CD4-positive, alpha-beta memory T cell (primary cell): ENCODE measurements at regions not wholly inside any gene's neighbourhood (a gene's known extent, or its start where the extent isn't known, plus 50 kb on each side); places are given as distances from the start of the nearest gene placed in this dataset.
A peak's percentile ranks its signal among the peaks of the same experiment; 100 is the strongest.

ENCODE experiments used
- CTCF ChIA-PET: fragments of 350-600 bp; sonication (Branson Sonifier 250); formaldehyde crosslinking; loops from one replicate; lab custom pipeline; 2021; ENCODE audit warnings: inconsistent platforms; ENCODE audit not compliant: partially characterized antibody; lab: Charles Lee
- POLR2A ChIA-PET: fragments of 350-600 bp; sonication (Branson Sonifier 250); formaldehyde crosslinking; loops from one replicate; lab custom pipeline; 2021; ENCODE audit not compliant: partially characterized antibody; lab: Charles Lee
- DNase-seq, 5 donors: peaks; one replicate each; pipeline versions ENCODE4 v3.0.0 to v3.0.0-alpha.2; 2020 to 2022; ENCODE audit warnings: mixed read lengths in 1 of 5
- H3K27ac ChIP-seq: one replicate; pipeline ENCODE4 v1.7.0; 2013; ENCODE audit warnings: low read depth, low read length
- H3K27me3 ChIP-seq: 2 replicates; pipeline ENCODE4 v1.7.0; 2013; ENCODE audit warnings: mild to moderate bottlenecking, low read length, moderate library complexity; ENCODE audit not compliant: insufficient read depth
- H3K36me3 ChIP-seq: 2 replicates; pipeline ENCODE4 v1.7.0; 2013; ENCODE audit warnings: mild to moderate bottlenecking, low read length, moderate library complexity; ENCODE audit not compliant: insufficient read depth
- H3K4me1 ChIP-seq: 2 replicates; pipeline ENCODE4 v1.7.0; 2013; ENCODE audit warnings: mild to moderate bottlenecking, low read length, moderate library complexity; ENCODE audit not compliant: insufficient read depth
- H3K4me3 ChIP-seq, 2 donors: one replicate each; pipeline ENCODE4 v1.7.0; 2013; ENCODE audit warnings: low read length in 2 of 2, mild to moderate bottlenecking in 1 of 2
- H3K9me3 ChIP-seq, 2 donors: one replicate each; pipeline ENCODE4 v1.7.0; 2013; ENCODE audit warnings: low read length in 2 of 2, control low read depth in 1 of 2; ENCODE audit not compliant: control insufficient read depth in 1 of 2
- H3K27ac Mint-ChIP-seq, 7 donors: one replicate each; pipeline ENCODE4 v1.8.0; 2020 to 2021; ENCODE audit warnings: mixed read lengths in 7 of 7, mild to moderate bottlenecking in 6 of 7, inconsistent platforms in 3 of 7, moderate library complexity in 3 of 7
- H3K27me3 Mint-ChIP-seq, 2 donors: one replicate each; pipeline ENCODE4 v1.8.0; 2020 to 2021; ENCODE audit warnings: mixed read lengths in 2 of 2
- H3K36me3 Mint-ChIP-seq, 2 donors: one replicate each; pipeline ENCODE4 v1.8.0; 2020 to 2021; ENCODE audit warnings: mixed read lengths in 2 of 2, inconsistent platforms in 1 of 2, mild to moderate bottlenecking in 1 of 2
- H3K4me1 Mint-ChIP-seq, 4 donors: one replicate each; pipeline ENCODE4 v1.8.0; 2020 to 2021; ENCODE audit warnings: mixed read lengths in 4 of 4, mild to moderate bottlenecking in 1 of 4
- H3K4me3 Mint-ChIP-seq, 8 donors: one replicate each; pipeline ENCODE4 v1.8.0; 2020 to 2021; ENCODE audit warnings: mixed read lengths in 8 of 8, mild to moderate bottlenecking in 7 of 8, moderate library complexity in 6 of 8, inconsistent platforms in 3 of 8
- H3K9me3 Mint-ChIP-seq, 8 donors: one replicate each; pipeline ENCODE4 v1.8.0; 2020 to 2021; ENCODE audit warnings: mixed read lengths in 8 of 8, mild to moderate bottlenecking in 5 of 8, inconsistent platforms in 3 of 8, moderate library complexity in 1 of 8
- intact Hi-C: fragments of 100-400 bp; cut with micrococcal nuclease; formaldehyde crosslinking; loops from one replicate; pipeline ENCODE4 v1.15.1; 2023

DNA sequence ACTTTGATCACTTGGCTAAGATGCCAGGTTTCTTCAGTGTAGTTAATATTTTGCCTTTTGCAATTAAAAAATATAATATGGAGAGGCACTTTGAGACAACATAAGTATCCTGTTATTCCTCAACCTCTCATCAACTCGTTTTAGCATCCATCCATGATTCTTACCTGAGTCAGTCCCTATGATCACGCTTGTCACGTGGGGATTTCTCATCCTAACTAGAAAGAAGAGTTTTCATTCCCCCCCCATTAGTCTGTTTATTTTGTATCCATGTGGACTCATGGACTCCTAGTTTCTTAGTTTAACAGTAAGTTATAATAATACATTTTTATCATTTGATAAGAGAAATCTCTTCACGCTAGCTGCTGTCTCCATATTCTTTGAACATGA lies 110.3 kb downstream of the SLC25A47 start:
- ChIA-PET POLR2A (no interaction called here), CTCF (no interaction called here)
- Histone ChIP-seq H3K36me3 (no peaks in the 10 kb centered on the region), H3K4me3 (no peak overlapping the region), H3K27ac (no peak overlapping the region), H3K4me1 (peaks cover 3% of the 10 kb centered on the region), H3K27me3 (no peaks in the 10 kb centered on the region), H3K9me3 (no peaks in the 10 kb centered on the region)
- Mint-ChIP-seq H3K4me3 (no peak overlapping the region), H3K27me3 (no peaks in the 10 kb centered on the region), H3K4me1 (peaks cover 1 to 11% (median 6%) of the 10 kb centered on the region in 4 donors), H3K9me3 (no peaks in the 10 kb centered on the region), H3K27ac (no peak overlapping the region), H3K36me3 (peaks cover 0 to 14% of the 10 kb centered on the region in 2 donors)
- DNase-seq, result no peak
- intact Hi-C loops, result no loop called here

DNA sequence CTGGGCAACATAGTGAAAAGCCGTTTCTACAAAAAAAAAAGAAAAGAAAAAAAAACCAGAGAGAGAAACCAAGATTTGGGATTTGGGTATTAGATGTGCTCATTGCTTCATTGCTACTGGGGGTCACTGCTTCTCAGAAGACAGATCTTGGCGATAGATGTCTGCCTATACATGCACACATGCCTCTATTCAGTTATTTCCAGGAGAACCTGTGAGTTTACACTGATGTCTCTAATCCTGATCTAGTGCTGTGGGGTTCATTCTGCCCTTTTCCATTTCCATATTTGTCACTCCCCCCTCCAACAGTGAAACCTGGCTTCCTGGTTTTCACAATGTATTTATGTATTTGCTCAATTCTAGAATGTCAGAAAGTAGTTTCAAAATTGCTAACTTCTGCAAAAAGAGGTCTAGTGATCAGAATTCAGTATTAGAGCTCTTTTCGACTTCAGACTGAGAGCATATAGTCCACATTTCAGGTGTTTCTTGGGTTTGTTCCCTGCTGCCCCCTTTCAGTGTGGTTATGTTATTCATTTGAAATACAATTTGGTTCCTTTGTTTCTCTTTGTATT lies 111.0 kb downstream of the SLC25A47 start:
- Mint-ChIP-seq H3K27me3 (no peaks in the 10 kb centered on the region), H3K27ac (no peak overlapping the region), H3K36me3 (peaks cover 0 to 7% of the 10 kb centered on the region in 2 donors), H3K4me3 (no peak overlapping the region), H3K9me3 (no peaks in the 10 kb centered on the region), H3K4me1 (peaks cover 1 to 11% (median 6%) of the 10 kb centered on the region in 4 donors)
- no peak for DNase-seq
- intact Hi-C loops, result no loop called here
- H3K27ac ChIP-seq, result no peak overlapping the region
- H3K36me3 ChIP-seq, result no peaks in the 10 kb centered on the region
- no peaks in the 10 kb centered on the region for H3K9me3 ChIP-seq
- ChIA-PET CTCF (no interaction called here), POLR2A (no interaction called here)
- no peaks in the 10 kb centered on the region for H3K27me3 ChIP-seq
- peaks cover under 1% of the 10 kb centered on the region for H3K4me1 ChIP-seq
- no peak overlapping the region for H3K4me3 ChIP-seq

DNA sequence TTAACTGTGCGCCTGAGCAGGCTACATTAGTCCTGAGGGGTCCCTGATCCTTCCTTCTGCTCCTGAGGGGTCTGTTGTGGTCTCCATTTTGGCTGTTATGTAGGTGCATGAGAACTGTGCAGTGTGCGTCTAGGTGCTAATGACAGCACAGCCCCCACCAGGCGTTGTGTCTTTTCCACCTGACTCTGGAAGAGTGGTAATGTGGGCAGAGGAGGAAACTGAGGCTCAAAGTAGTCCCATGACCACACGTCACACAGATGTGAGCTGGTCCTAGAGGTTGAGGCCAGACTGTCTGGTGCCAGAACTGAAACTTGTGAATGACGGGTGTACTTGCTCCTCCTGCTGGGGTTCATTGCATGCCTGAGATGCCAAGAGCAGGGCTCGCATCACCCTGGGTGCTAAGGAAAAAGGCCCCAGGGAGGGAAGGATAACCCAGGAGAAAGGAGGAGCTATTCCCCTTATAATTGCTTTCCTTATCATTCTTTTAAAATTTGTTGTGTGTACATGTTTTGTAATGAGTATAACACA lies 111.8 kb downstream of the SLC25A47 start:
- CTCF ChIA-PET, result no interaction called here

DNA sequence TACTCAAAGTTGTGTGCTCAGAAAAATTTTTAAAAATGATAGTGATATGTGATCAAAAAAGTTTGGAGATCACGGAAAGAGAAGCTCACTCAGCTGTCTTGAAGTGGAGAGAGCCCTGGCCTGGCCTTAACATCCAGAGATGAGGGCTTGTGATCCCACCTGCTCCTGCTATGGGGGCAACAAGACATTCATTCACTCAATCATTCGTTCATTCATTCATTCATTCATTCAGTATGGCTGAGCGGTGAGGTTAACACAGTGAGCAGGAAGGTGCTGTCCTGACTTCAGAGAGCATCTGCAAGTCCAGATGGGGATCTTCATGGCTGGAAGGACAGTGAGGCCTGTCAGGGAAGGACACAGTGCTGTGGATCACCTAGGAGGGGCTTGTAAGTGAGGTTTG lies 112.3 kb downstream of the SLC25A47 start:
- H3K36me3 Mint-ChIP-seq, result no peaks in the 10 kb centered on the region
- Histone ChIP-seq H3K4me1 (no peaks in the 10 kb centered on the region), H3K4me3 (no peak overlapping the region), H3K9me3 (no peaks in the 10 kb centered on the region), H3K27me3 (no peaks in the 10 kb centered on the region), H3K36me3 (no peaks in the 10 kb centered on the region), H3K27ac (no peak overlapping the region)
- peaks cover 1 to 11% (median 6%) of the 10 kb centered on the region in 4 donors for H3K4me1 Mint-ChIP-seq
- H3K9me3 Mint-ChIP-seq, result no peaks in the 10 kb centered on the region
- no peak overlapping the region for H3K27ac Mint-ChIP-seq
- H3K4me3 Mint-ChIP-seq, result no peak overlapping the region
- ChIA-PET POLR2A (no interaction called here), CTCF (interaction anchor here (6.8 kb wide), 1 partner anchor 210 kb away, joined by 58 read pairs; no protein-coding TSS in a partner anchor)
- intact Hi-C loops, result no loop called here
- DNase-seq, result no peak
- no peaks in the 10 kb centered on the region for H3K27me3 Mint-ChIP-seq

More for the DNA sequence above, 111.8 kb downstream of the SLC25A47 start:
- Histone ChIP-seq H3K4me3 (no peak overlapping the region), H3K36me3 (no peaks in the 10 kb centered on the region), H3K27me3 (no peaks in the 10 kb centered on the region), H3K4me1 (no peaks in the 10 kb centered on the region), H3K27ac (no peak overlapping the region), H3K9me3 (no peaks in the 10 kb centered on the region)
- Mint-ChIP-seq H3K36me3 (peaks cover 0 to 4% of the 10 kb centered on the region in 2 donors), H3K4me1 (peaks cover 1 to 11% (median 6%) of the 10 kb centered on the region in 4 donors), H3K9me3 (no peaks in the 10 kb centered on the region), H3K27me3 (no peaks in the 10 kb centered on the region), H3K4me3 (no peak overlapping the region), H3K27ac (no peak overlapping the region)
- POLR2A ChIA-PET, result no interaction called here
- intact Hi-C loops, result no loop called here
- no peak for DNase-seq

DNA sequence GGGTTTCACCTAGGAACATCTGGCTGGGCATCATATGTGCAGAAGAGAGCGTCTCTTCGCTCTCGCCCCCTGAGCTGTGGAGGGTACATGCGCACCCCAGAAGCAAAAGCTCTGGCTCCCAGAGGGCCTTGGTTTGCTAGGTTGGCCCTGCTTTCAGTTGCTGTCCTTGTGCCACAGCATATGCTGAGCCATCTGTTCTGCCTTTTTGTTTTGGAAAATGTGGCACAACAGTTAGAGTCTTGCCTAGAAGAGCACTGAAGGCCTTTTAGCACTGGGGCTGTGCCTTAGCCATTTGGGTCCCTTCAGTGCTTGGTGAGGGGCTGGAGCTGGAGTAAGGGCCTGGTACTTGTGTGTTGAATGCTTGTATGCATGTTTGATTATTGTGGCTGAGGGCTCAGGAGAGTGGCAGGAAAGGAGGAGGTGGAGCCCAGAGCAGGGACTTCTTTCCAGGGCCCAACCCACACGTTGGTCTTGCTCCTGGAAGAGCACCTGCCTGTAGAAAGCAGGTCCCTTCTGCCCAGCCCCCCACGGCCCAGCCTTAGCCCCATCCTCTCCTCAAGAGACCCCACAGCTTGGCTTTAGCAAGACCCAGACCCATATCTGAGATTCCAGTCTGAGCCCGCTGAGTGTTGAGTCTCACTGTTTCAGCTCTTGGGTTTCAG lies 113.7 kb downstream of the SLC25A47 start:
- CTCF ChIA-PET, result interaction anchor here (5.0 to 6.8 kb wide), 2 partner anchors 209 to 217 kb away, joined by 44 to 58 read pairs; no protein-coding TSS in a partner anchor
- Mint-ChIP-seq H3K27ac (peak overlapping the region in 2 of 7 donors; percentile 58 to 61), H3K9me3 (no peaks in the 10 kb centered on the region)

DNA sequence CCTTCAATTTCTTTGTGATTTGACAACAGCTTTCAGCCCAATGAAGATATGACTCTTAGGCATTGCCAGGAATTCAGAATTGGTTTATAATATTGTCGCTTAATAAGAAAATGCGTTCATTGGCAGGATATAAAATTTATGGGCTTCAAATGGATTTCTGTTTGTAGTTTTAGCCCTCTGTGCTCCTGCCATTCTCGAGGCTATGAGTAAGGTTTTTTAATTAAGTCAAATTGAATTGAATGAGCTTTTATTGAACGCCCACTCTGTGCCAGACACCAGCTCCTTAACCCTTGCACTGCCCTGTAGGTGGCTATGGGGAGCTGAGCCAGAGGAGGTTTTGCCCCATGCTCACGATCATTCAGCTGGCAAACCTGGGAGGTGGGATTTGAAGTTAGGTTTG lies 115.1 kb downstream of the SLC25A47 start:
- no peaks in the 10 kb centered on the region for H3K36me3 ChIP-seq
- H3K4me1 Mint-ChIP-seq, result peaks cover 1 to 14% (median 9%) of the 10 kb centered on the region in 4 donors
- peaks cover 7% of the 10 kb centered on the region for H3K4me1 ChIP-seq
- H3K4me3 Mint-ChIP-seq, result no peak overlapping the region
- H3K27me3 ChIP-seq, result no peaks in the 10 kb centered on the region
- H3K9me3 Mint-ChIP-seq, result no peaks in the 10 kb centered on the region
- ChIA-PET POLR2A (interaction anchor here (1.0 kb wide), 1 partner anchor 18 kb away, joined by 3 read pairs; no protein-coding TSS in a partner anchor), CTCF (interaction anchor here (5.0 to 6.8 kb wide), 2 partner anchors 208 to 216 kb away, joined by 44 to 58 read pairs; no protein-coding TSS in a partner anchor)
- H3K36me3 Mint-ChIP-seq, result no peaks in the 10 kb centered on the region
- intact Hi-C loops, result no loop called here
- no peaks in the 10 kb centered on the region for H3K9me3 ChIP-seq
- DNase-seq, result no peak
- no peaks in the 10 kb centered on the region for H3K27me3 Mint-ChIP-seq
- no peak overlapping the region for H3K27ac ChIP-seq
- H3K4me3 ChIP-seq, result no peak overlapping the region
- H3K27ac Mint-ChIP-seq, result peak overlapping the region in 1 of 7 donors; percentile 63

More for the DNA sequence above, 113.7 kb downstream of the SLC25A47 start:
- Mint-ChIP-seq H3K36me3 (no peaks in the 10 kb centered on the region), H3K4me3 (no peak overlapping the region), H3K4me1 (peaks cover 1 to 14% (median 9%) of the 10 kb centered on the region in 4 donors), H3K27me3 (no peaks in the 10 kb centered on the region)
- peaks cover 4% of the 10 kb centered on the region for H3K4me1 ChIP-seq
- no peak overlapping the region for H3K27ac ChIP-seq
- H3K36me3 ChIP-seq, result no peaks in the 10 kb centered on the region
- POLR2A ChIA-PET, result no interaction called here
- no peaks in the 10 kb centered on the region for H3K9me3 ChIP-seq
- intact Hi-C loops, result no loop called here
- no peaks in the 10 kb centered on the region for H3K27me3 ChIP-seq
- H3K4me3 ChIP-seq, result no peak overlapping the region
- DNase-seq, result no peak
